ENCODE measurements at regions not wholly inside any gene's neighbourhood (a gene's known extent, or its start where the extent isn't known, plus 50 kb on each side); places are given as distances from the start of the nearest gene placed in this dataset.

GRCh38 chr5:3030511-3031165 is 279.2 kb upstream of the IRX2 start:
- no peaks in the 10 kb centered on the region for H3K79me2 ChIP-seq (ENCODE audit: insufficient read depth, low read length)
- H3K36me3 ChIP-seq (ENCODE audit: control insufficient read depth in 1 of 2, insufficient read depth in 2 of 2, low read length in 2 of 2), result no peaks in the 10 kb centered on the region
- no peak overlapping the region for H2AFZ ChIP-seq (ENCODE audit: low read depth, low read length, poor library complexity, severe bottlenecking)
- ChIA-PET POLR2A (no interaction called here), CTCF (no interaction called here), RAD21 (ENCODE audit: low non-redundant PET in 1 of 2, low total read pairs in 2 of 2, uncharacterized antibody in 2 of 2, unreplicated experiment in 2 of 2) (no interaction called here)
- H4K20me1 ChIP-seq (ENCODE audit: insufficient read depth), result no peaks in the 10 kb centered on the region
- H3K4me1 ChIP-seq (ENCODE audit: control insufficient read depth in 1 of 2, insufficient read depth in 2 of 2, low read length in 2 of 2), result no peaks in the 10 kb centered on the region
- no peak for TF ChIP-seq ZNF274 (IDR thresholded peaks at IDR 0.05; ENCODE audit: low read depth, low read length)
- no peak for TF ChIP-seq EZH2 (IDR thresholded peaks at IDR 0.05)
- TF ChIP-seq ZFX (IDR thresholded peaks at IDR 0.05), result no peak
- TF ChIP-seq TCF7L2 (IDR thresholded peaks at IDR 0.05; ENCODE audit: borderline replicate concordance, extremely low read depth, insufficient read depth, insufficient read length), result no peak
- H3K4me2 ChIP-seq (ENCODE audit: low read length), result no peak overlapping the region
- ATAC-seq (no peak), DNase-seq (ENCODE audit: low read depth, low spot score) (no peak)
- no peaks in the 10 kb centered on the region for H3K27me3 ChIP-seq (ENCODE audit: insufficient read depth, low read length)
- no peak overlapping the region for H3K4me3 ChIP-seq (replicated peaks in 1 of 2; ENCODE audit: low read depth in 1 of 2, low read length in 2 of 2)
- no peak overlapping the region for H3K27ac ChIP-seq (ENCODE audit: low read depth, low read length)
- peaks cover 0 to 34% of the 10 kb centered on the region in 2 experiments; a peak in 2 of 4 replicates for H3K9me3 ChIP-seq (ENCODE audit: control insufficient read depth in 1 of 2, insufficient read depth in 1 of 2, low read depth in 1 of 2, low read length in 2 of 2)
- no TSS peak for BruUV-seq (replicated peaks)
- H3K9me2 ChIP-seq (ENCODE audit: insufficient read depth), result no peaks in the 10 kb centered on the region
- intact Hi-C loops (cut with micrococcal nuclease), result no loop called here
- H3K9ac ChIP-seq (ENCODE audit: low read length), result no peak overlapping the region

- no peak overlapping the region for H3K9ac ChIP-seq (ENCODE audit: low read length)
- POLR2A ChIA-PET, result no interaction called here
Measured at GRCh38 chr5:3029396-3029795, 277.9 kb upstream of the IRX2 start.

More at GRCh38 chr5:3029396-3029795, 277.9 kb upstream of the IRX2 start:
- ChIA-PET RAD21 (ENCODE audit: low non-redundant PET in 1 of 2, low total read pairs in 2 of 2, uncharacterized antibody in 2 of 2, unreplicated experiment in 2 of 2) (no interaction called here), CTCF (no interaction called here)
- Histone ChIP-seq H2AFZ (ENCODE audit: low read depth, low read length, poor library complexity, severe bottlenecking) (no peak overlapping the region), H3K9me2 (ENCODE audit: insufficient read depth) (no peaks in the 10 kb centered on the region), H3K4me2 (ENCODE audit: low read length) (no peak overlapping the region), H3K4me3 (replicated peaks in 1 of 2; ENCODE audit: low read depth in 1 of 2, low read length in 2 of 2) (no peak overlapping the region), H3K36me3 (ENCODE audit: control insufficient read depth in 1 of 2, insufficient read depth in 2 of 2, low read length in 2 of 2) (no peaks in the 10 kb centered on the region), H4K20me1 (ENCODE audit: insufficient read depth) (no peaks in the 10 kb centered on the region), H3K27me3 (ENCODE audit: insufficient read depth, low read length) (no peaks in the 10 kb centered on the region), H3K79me2 (ENCODE audit: insufficient read depth, low read length) (no peaks in the 10 kb centered on the region), H3K9me3 (ENCODE audit: control insufficient read depth in 1 of 2, insufficient read depth in 1 of 2, low read depth in 1 of 2, low read length in 2 of 2) (peaks cover 0 to 26% of the 10 kb centered on the region in 2 experiments; a peak in 2 of 4 replicates), H3K27ac (ENCODE audit: low read depth, low read length) (no peak overlapping the region), H3K4me1 (ENCODE audit: control insufficient read depth in 1 of 2, insufficient read depth in 2 of 2, low read length in 2 of 2) (no peaks in the 10 kb centered on the region)
- BruUV-seq (replicated peaks), result no TSS peak
- no peak for ATAC-seq
- TF ChIP-seq SIN3A (IDR thresholded peaks at IDR 0.05; ENCODE audit: low read depth), result no peak
- TF ChIP-seq FOSL1 (IDR thresholded peaks at IDR 0.05; ENCODE audit: low read depth), result no peak
- no peak for TF ChIP-seq EGR1 (IDR thresholded peaks at IDR 0.05; ENCODE audit: low read depth)
- no peak for TF ChIP-seq REST (IDR thresholded peaks at IDR 0.05; ENCODE audit: low read depth)
- no peak for TF ChIP-seq SP1 (IDR thresholded peaks at IDR 0.05; ENCODE audit: low read depth)
- no peak for TF ChIP-seq YY1 (IDR thresholded peaks at IDR 0.05; ENCODE audit: extremely low read depth, insufficient replicate concordance, low read depth, low read length)
- no peak for DNase-seq (ENCODE audit: low read depth, low spot score)
- intact Hi-C loops (cut with micrococcal nuclease), result no loop called here
